ENCODE measurements at regions not wholly inside any gene's neighbourhood (a gene's known extent, or its start where the extent isn't known, plus 50 kb on each side); places are given as distances from the start of the nearest gene placed in this dataset.

GRCh38 chr10:2620827-2621521, 446.4 kb upstream of the PFKP start:
- no peaks in the 10 kb centered on the region for H3K4me1 ChIP-seq
- peaks cover 0 to 4% of the 10 kb centered on the region in 2 donors for H3K27me3 ChIP-seq
- H3K4me3 ChIP-seq, result no peak overlapping the region
- intact Hi-C loops (cut with DNase I; ENCODE audit: low total_unique reads), result no loop called here
- no peak for TF ChIP-seq CTCF (IDR thresholded peaks at IDR 0.05)
- H3K36me3 ChIP-seq, result no peaks in the 10 kb centered on the region
- no peak for DNase-seq
- H3K27ac ChIP-seq, result no peak overlapping the region
- H3K9me3 ChIP-seq, result no peaks in the 10 kb centered on the region

- Histone ChIP-seq H3K27ac (no peak overlapping the region), H3K4me1 (no peaks in the 10 kb centered on the region), H3K36me3 (no peaks in the 10 kb centered on the region), H3K9me3 (no peaks in the 10 kb centered on the region), H3K4me3 (no peak overlapping the region), H3K27me3 (peaks cover 0 to 4% of the 10 kb centered on the region in 2 donors)
- intact Hi-C loops (cut with DNase I; ENCODE audit: low total_unique reads), result no loop called here
- no peak for TF ChIP-seq CTCF (IDR thresholded peaks at IDR 0.05)
- DNase-seq, result no peak
Observed at GRCh38 chr10:2619916-2620315, 447.4 kb upstream of the PFKP start.

GRCh38 chr10:2619472-2619871, 447.9 kb upstream of the PFKP start:
- no peak for DNase-seq
- no peak overlapping the region for H3K27ac ChIP-seq
- H3K27me3 ChIP-seq, result peaks cover 0 to 4% of the 10 kb centered on the region in 2 donors
- H3K4me3 ChIP-seq, result no peak overlapping the region
- H3K36me3 ChIP-seq, result no peaks in the 10 kb centered on the region
- TF ChIP-seq CTCF (IDR thresholded peaks at IDR 0.05), result no peak
- no peaks in the 10 kb centered on the region for H3K4me1 ChIP-seq
- intact Hi-C loops (cut with DNase I; ENCODE audit: low total_unique reads), result no loop called here
- no peaks in the 10 kb centered on the region for H3K9me3 ChIP-seq

GRCh38 chr10:2618690-2619089, 448.7 kb upstream of the PFKP start:
- Histone ChIP-seq H3K27ac (no peak overlapping the region), H3K36me3 (no peaks in the 10 kb centered on the region), H3K9me3 (no peaks in the 10 kb centered on the region), H3K4me3 (no peak overlapping the region), H3K27me3 (peaks cover 0 to 3% of the 10 kb centered on the region in 2 donors), H3K4me1 (no peaks in the 10 kb centered on the region)
- intact Hi-C loops (cut with DNase I; ENCODE audit: low total_unique reads), result no loop called here
- TF ChIP-seq CTCF (IDR thresholded peaks at IDR 0.05), result no peak
- DNase-seq, result no peak

- no peak for DNase-seq
- TF ChIP-seq CTCF (IDR thresholded peaks at IDR 0.05), result no peak
- H3K4me3 ChIP-seq, result no peak overlapping the region
- no peaks in the 10 kb centered on the region for H3K9me3 ChIP-seq
- intact Hi-C loops (cut with DNase I; ENCODE audit: low total_unique reads), result no loop called here
- no peaks in the 10 kb centered on the region for H3K27me3 ChIP-seq
- no peaks in the 10 kb centered on the region for H3K4me1 ChIP-seq
- H3K27ac ChIP-seq, result no peak overlapping the region
- H3K36me3 ChIP-seq, result no peaks in the 10 kb centered on the region
Observed at GRCh38 chr10:2616215-2616614, 451.1 kb upstream of the PFKP start.

- no peaks in the 10 kb centered on the region for H3K9me3 ChIP-seq
- H3K27ac ChIP-seq, result no peak overlapping the region
- DNase-seq, result no peak
- peaks cover 0 to 3% of the 10 kb centered on the region in 2 donors for H3K27me3 ChIP-seq
- H3K36me3 ChIP-seq, result no peaks in the 10 kb centered on the region
- intact Hi-C loops (cut with DNase I; ENCODE audit: low total_unique reads), result no loop called here
- no peaks in the 10 kb centered on the region for H3K4me1 ChIP-seq
- H3K4me3 ChIP-seq, result no peak overlapping the region
- no peak for TF ChIP-seq CTCF (IDR thresholded peaks at IDR 0.05)
Observed at GRCh38 chr10:2611603-2612002, 455.7 kb upstream of the PFKP start.

Measured in tibial artery (tissue), 4 donors.